ENCODE measurements at regions not wholly inside any gene's neighbourhood (a gene's known extent, or its start where the extent isn't known, plus 50 kb on each side); places are given as distances from the start of the nearest gene placed in this dataset.

GRCh38 chr2:105573910-105574655, 170.6 kb upstream of the NCK2 start:
- H3K9ac ChIP-seq (replicated peaks in 1 of 4; ENCODE audit: extremely low read depth in 1 of 4, low read depth in 3 of 4, low read length in 3 of 4), result 0 out of 7 replicates have a peak overlapping the region, but pooled peaks of 1 of the 4 experiments have one; percentile 20
- no peak overlapping the region for H4K8ac ChIP-seq (ENCODE audit: extremely low read depth, insufficient read depth, low read length)
- H3K36me3 ChIP-seq (ENCODE audit: control insufficient read depth in 2 of 4, insufficient read depth in 4 of 4, low read length in 3 of 4), result no peaks in the 10 kb centered on the region
- H2BK15ac ChIP-seq (ENCODE audit: low read length), result no peak overlapping the region
- no peak overlapping the region for H2BK5ac ChIP-seq (ENCODE audit: low read depth, low read length)
- no peak overlapping the region for H2BK20ac ChIP-seq (ENCODE audit: low read length)
- ChIA-PET POLR2A (ENCODE audit: partially characterized antibody) (no interaction called here), CTCF (ENCODE audit: partially characterized antibody) (interaction anchor here (0.6 to 2.0 kb wide), 7 partner anchors 9 to 817 kb away, joined by 3 to 5 read pairs (median 3); no protein-coding TSS in a partner anchor)
- H3K18ac ChIP-seq (ENCODE audit: extremely low read depth, low read length), result no peak overlapping the region
- no peak overlapping the region for H3K4me2 ChIP-seq (ENCODE audit: insufficient read depth in 1 of 2, low read depth in 2 of 2, low read length in 2 of 2)
- no peaks in the 10 kb centered on the region; the same call in 1 of the 2 replicates for H3K79me1 ChIP-seq (ENCODE audit: low read depth, low read length)
- no peaks in the 10 kb centered on the region for H3K79me2 ChIP-seq (ENCODE audit: control insufficient read depth in 1 of 2, insufficient read depth in 2 of 2, low read length in 2 of 2)
- H2AK5ac ChIP-seq (ENCODE audit: low read depth, low read length), result no peak overlapping the region
- no peak overlapping the region for H3K27ac ChIP-seq (ENCODE audit: low read depth, low read length)
- H2BK12ac ChIP-seq (ENCODE audit: low read depth, low read length), result no peak overlapping the region
- 92% methylated on average over 8 of the region's 8 CpGs; no CpG with 5 or more reads in 1 of the 2 experiments for WGBS, 2 experiments (ENCODE audit: extremely low coverage in 1 of 2, insufficient coverage in 1 of 2, insufficient read length in 1 of 2, insufficient replicate concordance in 2 of 2, low coverage in 1 of 2, low lambda C conversion rate in 2 of 2, missing lambda C conversion rate in 1 of 2)
- H3K23ac ChIP-seq (ENCODE audit: insufficient read length), result no peak overlapping the region
- no peaks in the 10 kb centered on the region for H4K20me1 ChIP-seq (replicated peaks in 1 of 2; ENCODE audit: control insufficient read depth in 1 of 2, insufficient read depth in 2 of 2, low read length in 2 of 2)
- no peak overlapping the region for H2BK120ac ChIP-seq (replicated peaks; ENCODE audit: low read depth, low read length)
- no peak overlapping the region for H4K91ac ChIP-seq (replicated peaks; ENCODE audit: insufficient read length, low read length)
- no peak overlapping the region for H3K4me3 ChIP-seq (ENCODE audit: extremely low read depth in 1 of 4, insufficient read depth in 2 of 4, low read depth in 3 of 4, low read length in 4 of 4)
- H3K23me2 ChIP-seq (ENCODE audit: low read depth, low read length), result no peaks in the 10 kb centered on the region
- DNase-seq (ENCODE audit: low read depth in 1 of 2, low spot score in 2 of 2) (no peak), FAIRE-seq (no peak)
- no peak overlapping the region for H3K4ac ChIP-seq (replicated peaks; ENCODE audit: insufficient read length, low read depth, low read length)
- H4K5ac ChIP-seq (ENCODE audit: insufficient read length, low read depth, low read length), result no peak overlapping the region
- no peaks in the 10 kb centered on the region for H3K9me3 ChIP-seq (ENCODE audit: insufficient read depth in 2 of 2, low read depth in 1 of 2, low read length in 1 of 2)
- no peak overlapping the region for H3K56ac ChIP-seq (replicated peaks; ENCODE audit: insufficient read length, low read depth, low read length)
- H3K14ac ChIP-seq (ENCODE audit: insufficient read length), result no peak overlapping the region
- no peaks in the 10 kb centered on the region; a peak in 2 of 7 replicates for H3K27me3 ChIP-seq (replicated peaks in 1 of 4; ENCODE audit: control insufficient read depth in 3 of 4, extremely low read depth in 1 of 4, insufficient read depth in 3 of 4, low read length in 3 of 4)
- peaks cover 0 to 6% (median 5%) of the 10 kb centered on the region in 4 experiments; a peak in 5 of 7 replicates for H3K4me1 ChIP-seq (replicated peaks in 1 of 4; ENCODE audit: control insufficient read depth in 3 of 4, insufficient read depth in 4 of 4, low read length in 3 of 4)
- no peak overlapping the region for H2AFZ ChIP-seq (ENCODE audit: low read length)
- TF ChIP-seq YY1 (IDR thresholded peaks at IDR 0.05; ENCODE audit: low read depth, low read length), result no peak
- no peak for TF ChIP-seq JUND (IDR thresholded peaks at IDR 0.05; ENCODE audit: low read length)
- no peak for TF ChIP-seq BACH1 (IDR thresholded peaks at IDR 0.05; ENCODE audit: low read length)
- TF ChIP-seq SRF (IDR thresholded peaks at IDR 0.05; ENCODE audit: low read depth, low read length), result no peak
- no peak for TF ChIP-seq SIN3A (conservative IDR thresholded peaks at IDR 0.05 in 1 of 2, IDR thresholded peaks at IDR 0.05 in 1 of 2; ENCODE audit: low read depth in 1 of 2, low read length in 2 of 2)
- no peak for TF ChIP-seq CTCF (IDR thresholded peaks at IDR 0.05; ENCODE audit: control extremely low read depth in 1 of 3, insufficient read depth in 1 of 3, low read depth in 1 of 3, low read length in 3 of 3)
- no peak for TF ChIP-seq GABPA (IDR thresholded peaks at IDR 0.05; ENCODE audit: borderline replicate concordance, insufficient read depth, low read length)
- no peak for TF ChIP-seq MAX (IDR thresholded peaks at IDR 0.05)
- TF ChIP-seq CHD1 (IDR thresholded peaks at IDR 0.05; ENCODE audit: low read depth, low read length), result no peak
- TF ChIP-seq SUZ12 (IDR thresholded peaks at IDR 0.05; ENCODE audit: low read length), result no peak
